Fibroblast of lung (primary cell): ENCODE measurements at regions not wholly inside any gene's neighbourhood (a gene's known extent, or its start where the extent isn't known, plus 50 kb on each side); places are given as distances from the start of the nearest gene placed in this dataset.

ENCODE experiments used
- DNase-seq, 2 donors: peaks; one replicate each; pipeline versions ENCODE4 v3.0.0 to v3.0.0-alpha.2; 2010; ENCODE audit warnings: low read depth in 2 of 2
- H2AFZ ChIP-seq: 2 replicates; pipeline ENCODE4 v1.5.1; 2012; ENCODE audit warnings: low read length, control low read depth, inconsistent platforms
- H3K27ac ChIP-seq: 2 replicates; pipeline ENCODE4 v1.5.1; 2011; ENCODE audit warnings: low read length, control low read depth; ENCODE audit not compliant: insufficient read depth
- H3K27me3 ChIP-seq: 2 replicates; pipeline ENCODE4 v1.5.1; 2011; ENCODE audit warnings: mild to moderate bottlenecking, low read length; ENCODE audit not compliant: control insufficient read depth, insufficient read depth
- H3K36me3 ChIP-seq: 2 replicates; pipeline ENCODE4 v1.5.1; 2011; ENCODE audit warnings: low read length; ENCODE audit not compliant: control insufficient read depth, insufficient read depth
- H3K4me1 ChIP-seq: 2 replicates; pipeline ENCODE4 v1.5.1; 2011; ENCODE audit warnings: low read length; ENCODE audit not compliant: control insufficient read depth, insufficient read depth; ENCODE audit errors: extremely low read depth
- H3K4me2 ChIP-seq: 2 replicates; pipeline ENCODE4 v1.5.1; 2011; ENCODE audit warnings: low read length, control low read depth; ENCODE audit not compliant: insufficient read depth; ENCODE audit errors: extremely low read depth
- H3K4me3 ChIP-seq, 4 experiments: fragments of 200-600 bp in 1 of 4; sonication (generic) in 1 of 4; replicated peaks in 1 of 4; 2 replicates each; pipeline ENCODE4 v1.5.1; 2011 to 2016; ENCODE audit warnings: low read length in 4 of 4, low read depth in 3 of 4, mild to moderate bottlenecking in 3 of 4, control low read depth in 2 of 4, inconsistent platforms in 1 of 4, mixed read lengths in 1 of 4; ENCODE audit not compliant: insufficient read depth in 1 of 4; ENCODE audit errors: control extremely low read depth in 1 of 4
- H3K79me2 ChIP-seq: 2 replicates; pipeline ENCODE4 v1.5.1; 2012; ENCODE audit warnings: mild to moderate bottlenecking, low read length, inconsistent platforms; ENCODE audit not compliant: control insufficient read depth, insufficient read depth
- H3K9ac ChIP-seq: 2 replicates; pipeline ENCODE4 v1.5.1; 2011; ENCODE audit warnings: mild to moderate bottlenecking, low read length, control low read depth; ENCODE audit not compliant: insufficient read depth
- H3K9me3 ChIP-seq: 2 replicates; pipeline ENCODE4 v1.5.1; 2012; ENCODE audit warnings: low read depth, low read length; ENCODE audit not compliant: control insufficient read depth, insufficient read depth
- H4K20me1 ChIP-seq: 2 replicates; pipeline ENCODE4 v1.5.1; 2011; ENCODE audit warnings: low read length; ENCODE audit not compliant: control insufficient read depth, insufficient read depth; ENCODE audit errors: extremely low read depth
- EZH2 ChIP-seq: IDR thresholded peaks from 2 replicates; pipeline ENCODE4 v1.5.1; 2012; ENCODE audit warnings: low read length, control low read depth, mild to moderate bottlenecking; ENCODE audit errors: missing control alignments
- TF ChIP-seq, protein P1 (sequence below), 2 donors: IDR thresholded peaks in 1 of 2; conservative IDR thresholded peaks in 1 of 2; 1 replicate in 1 of 2; 2 replicates in 1 of 2; pipeline ENCODE4 v1.5.1; 2011 to 2012; ENCODE audit warnings: low read length in 2 of 2, control low read depth in 1 of 2, inconsistent platforms in 1 of 2, low read depth in 1 of 2, mild to moderate bottlenecking in 1 of 2

DNA sequence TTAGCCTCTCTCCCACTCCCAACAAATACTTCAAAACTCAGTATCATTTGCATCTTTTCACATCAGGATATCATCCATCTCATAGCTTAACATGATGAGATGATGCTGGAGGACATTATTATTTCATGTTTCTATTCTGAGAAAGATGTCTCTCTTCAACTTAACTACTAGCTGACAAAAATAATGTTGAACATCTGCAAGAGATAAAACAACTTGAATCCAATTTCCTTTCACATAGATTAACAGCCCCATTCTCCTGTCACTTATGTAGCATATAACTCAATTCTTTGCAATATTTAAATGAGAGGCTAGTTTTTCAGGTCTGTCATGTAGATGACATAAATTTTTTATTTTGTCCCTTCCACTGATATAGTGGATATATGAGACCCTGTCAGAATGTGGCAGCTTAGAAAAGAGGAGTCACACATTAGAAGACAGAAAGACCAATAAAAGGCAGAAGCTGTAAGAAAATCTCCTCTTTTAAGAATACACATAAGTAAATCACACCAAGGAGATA lies 239.2 kb upstream of the KIF2A start:
- Histone ChIP-seq H3K4me1 (no peaks in the 10 kb centered on the region), H3K9me3 (no peaks in the 10 kb centered on the region), H2AFZ (no peak overlapping the region), H3K79me2 (no peaks in the 10 kb centered on the region), H3K4me3 (no peak overlapping the region), H3K27ac (no peak overlapping the region), H3K4me2 (no peak overlapping the region), H3K27me3 (no peaks in the 10 kb centered on the region), H3K9ac (no peak overlapping the region), H3K36me3 (no peaks in the 10 kb centered on the region), H4K20me1 (no peaks in the 10 kb centered on the region)
- DNase-seq = no peak
- TF ChIP-seq, protein P1, sequence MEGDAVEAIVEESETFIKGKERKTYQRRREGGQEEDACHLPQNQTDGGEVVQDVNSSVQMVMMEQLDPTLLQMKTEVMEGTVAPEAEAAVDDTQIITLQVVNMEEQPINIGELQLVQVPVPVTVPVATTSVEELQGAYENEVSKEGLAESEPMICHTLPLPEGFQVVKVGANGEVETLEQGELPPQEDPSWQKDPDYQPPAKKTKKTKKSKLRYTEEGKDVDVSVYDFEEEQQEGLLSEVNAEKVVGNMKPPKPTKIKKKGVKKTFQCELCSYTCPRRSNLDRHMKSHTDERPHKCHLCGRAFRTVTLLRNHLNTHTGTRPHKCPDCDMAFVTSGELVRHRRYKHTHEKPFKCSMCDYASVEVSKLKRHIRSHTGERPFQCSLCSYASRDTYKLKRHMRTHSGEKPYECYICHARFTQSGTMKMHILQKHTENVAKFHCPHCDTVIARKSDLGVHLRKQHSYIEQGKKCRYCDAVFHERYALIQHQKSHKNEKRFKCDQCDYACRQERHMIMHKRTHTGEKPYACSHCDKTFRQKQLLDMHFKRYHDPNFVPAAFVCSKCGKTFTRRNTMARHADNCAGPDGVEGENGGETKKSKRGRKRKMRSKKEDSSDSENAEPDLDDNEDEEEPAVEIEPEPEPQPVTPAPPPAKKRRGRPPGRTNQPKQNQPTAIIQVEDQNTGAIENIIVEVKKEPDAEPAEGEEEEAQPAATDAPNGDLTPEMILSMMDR (conservative IDR thresholded peaks at IDR 0.05 in 1 of 2, IDR thresholded peaks at IDR 0.05 in 1 of 2; ENCODE audit: low read depth in 1 of 2, low read length in 2 of 2) = no peak
- no peak for TF ChIP-seq EZH2

DNA sequence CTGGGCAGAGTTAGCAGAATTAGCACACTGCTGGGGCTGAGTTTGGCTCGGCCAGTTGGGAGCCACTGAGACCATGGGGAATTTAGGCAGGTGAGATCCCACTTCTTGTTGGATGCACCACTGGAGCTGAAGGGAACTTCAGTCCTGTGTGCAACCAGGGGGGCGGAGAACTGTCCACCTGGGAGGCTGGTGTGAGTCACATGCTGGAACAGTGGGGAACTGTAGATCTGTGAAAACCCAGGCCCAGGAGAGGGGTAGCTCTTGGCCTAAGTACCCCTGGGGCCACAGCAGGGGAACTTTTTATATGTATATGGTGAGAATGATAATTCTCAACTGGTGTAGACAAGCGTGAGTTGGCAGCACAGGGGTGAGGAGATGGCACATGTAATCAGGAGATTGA lies 237.5 kb upstream of the KIF2A start:
- TF ChIP-seq EZH2 = no peak
- TF ChIP-seq, protein P1 (conservative IDR thresholded peaks at IDR 0.05 in 1 of 2, IDR thresholded peaks at IDR 0.05 in 1 of 2; ENCODE audit: low read depth in 1 of 2, low read length in 2 of 2) = no peak
- H3K36me3 ChIP-seq = no peaks in the 10 kb centered on the region
- H2AFZ ChIP-seq = no peak overlapping the region
- H3K27ac ChIP-seq = no peak overlapping the region
- no peaks in the 10 kb centered on the region for H3K9me3 ChIP-seq
- no peaks in the 10 kb centered on the region for H4K20me1 ChIP-seq
- no peaks in the 10 kb centered on the region for H3K79me2 ChIP-seq
- no peak for DNase-seq
- no peak overlapping the region for H3K4me2 ChIP-seq
- no peak overlapping the region for H3K4me3 ChIP-seq
- H3K27me3 ChIP-seq = no peaks in the 10 kb centered on the region
- H3K4me1 ChIP-seq = no peaks in the 10 kb centered on the region
- no peak overlapping the region for H3K9ac ChIP-seq

DNA sequence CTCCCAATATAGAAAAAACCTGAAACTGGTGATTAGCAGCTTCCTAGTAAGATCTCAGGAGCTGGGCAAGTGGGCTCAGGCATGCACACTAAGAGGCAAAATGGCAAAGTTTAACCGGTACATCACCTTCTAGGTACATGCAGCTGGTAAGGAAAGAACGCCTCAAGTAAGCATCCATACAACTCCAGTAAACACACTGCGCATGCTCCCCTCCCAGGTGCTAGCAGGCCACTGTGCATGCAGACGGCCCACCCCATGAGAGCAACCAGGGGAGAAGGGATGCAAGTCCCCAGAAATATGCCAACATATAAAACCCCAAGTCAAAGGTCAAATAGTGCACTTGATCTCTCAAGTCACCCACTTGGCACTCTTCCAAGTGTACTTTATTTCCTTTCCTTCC lies 228.6 kb upstream of the KIF2A start:
- H2AFZ ChIP-seq = no peak overlapping the region
- H3K27ac ChIP-seq = no peak overlapping the region
- H3K4me2 ChIP-seq = no peak overlapping the region
- no peaks in the 10 kb centered on the region for H4K20me1 ChIP-seq
- H3K9me3 ChIP-seq = no peaks in the 10 kb centered on the region
- TF ChIP-seq, protein P1 (conservative IDR thresholded peaks at IDR 0.05 in 1 of 2, IDR thresholded peaks at IDR 0.05 in 1 of 2; ENCODE audit: low read depth in 1 of 2, low read length in 2 of 2) = no peak
- no peak for TF ChIP-seq EZH2
- no peak for DNase-seq
- no peak overlapping the region for H3K4me3 ChIP-seq
- no peaks in the 10 kb centered on the region for H3K4me1 ChIP-seq
- no peaks in the 10 kb centered on the region for H3K27me3 ChIP-seq
- no peaks in the 10 kb centered on the region for H3K79me2 ChIP-seq
- no peak overlapping the region for H3K9ac ChIP-seq
- no peaks in the 10 kb centered on the region for H3K36me3 ChIP-seq
